IPS-15b (cell line): ENCODE measurements at regions not wholly inside any gene's neighbourhood (a gene's known extent, or its start where the extent isn't known, plus 50 kb on each side); places are given as distances from the start of the nearest gene placed in this dataset.

Experiments used
- H3K27me3 ChIP-seq: one replicate; pipeline ENCODE4 v1.6.1; 2013; ENCODE audit warnings: low read length; ENCODE audit not compliant: control insufficient read depth, insufficient read depth
- H3K36me3 ChIP-seq: one replicate; pipeline ENCODE4 v1.6.1; 2013; ENCODE audit warnings: low read length; ENCODE audit not compliant: control insufficient read depth, insufficient read depth
- H3K4me1 ChIP-seq: one replicate; pipeline ENCODE4 v1.6.1; 2013; ENCODE audit warnings: mild to moderate bottlenecking, low read length; ENCODE audit not compliant: control insufficient read depth, insufficient read depth
- H3K4me3 ChIP-seq: one replicate; pipeline ENCODE4 v1.5.1; 2013; ENCODE audit warnings: low read depth, low read length
- H3K9ac ChIP-seq: one replicate; pipeline ENCODE4 v1.6.1; 2013; ENCODE audit warnings: low read depth, mild to moderate bottlenecking, low read length
- H3K9me3 ChIP-seq: one replicate; pipeline ENCODE4 v1.6.1; 2013; ENCODE audit warnings: mild to moderate bottlenecking, low read length; ENCODE audit not compliant: control insufficient read depth, insufficient read depth

DNA sequence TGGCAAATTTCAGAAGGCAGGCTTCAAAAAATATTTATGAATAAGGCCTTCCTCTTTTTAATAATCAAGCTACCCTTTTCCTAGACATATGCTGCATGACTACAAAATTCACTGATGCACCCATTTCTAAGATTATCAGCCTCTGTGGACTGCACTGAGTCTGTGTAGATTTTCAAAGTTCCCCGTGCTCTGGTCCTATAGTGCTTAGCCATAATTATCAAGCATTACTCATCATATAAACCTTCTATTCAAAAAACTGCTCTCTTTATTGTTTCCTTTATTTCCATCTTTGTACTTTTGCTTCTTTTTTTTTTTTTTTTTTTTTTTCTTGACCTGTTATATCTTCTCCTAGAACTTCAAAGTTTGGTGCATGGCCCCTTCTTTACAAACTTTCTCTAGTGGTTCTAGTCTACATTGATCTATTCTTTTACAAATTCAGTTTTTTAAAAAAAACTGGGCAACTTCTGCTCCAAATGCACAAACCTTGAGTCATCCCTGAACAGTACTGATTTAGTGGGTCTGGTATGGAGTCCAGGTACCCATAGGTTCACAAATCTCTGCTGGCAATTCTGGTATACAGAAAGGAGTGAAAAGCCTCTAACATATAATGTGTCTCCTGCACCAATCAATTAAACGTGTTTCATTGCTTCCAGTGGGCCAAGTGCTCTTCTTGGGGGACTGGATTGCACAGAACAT lies 481.9 kb downstream of the NUP35 start:
- H3K9ac ChIP-seq = no peak overlapping the region
- no peaks in the 10 kb centered on the region for H3K9me3 ChIP-seq
- H3K27me3 ChIP-seq = no peaks in the 10 kb centered on the region
- no peaks in the 10 kb centered on the region for H3K36me3 ChIP-seq
- H3K4me1 ChIP-seq = peaks cover 10% of the 10 kb centered on the region
- H3K4me3 ChIP-seq = no peak overlapping the region

DNA sequence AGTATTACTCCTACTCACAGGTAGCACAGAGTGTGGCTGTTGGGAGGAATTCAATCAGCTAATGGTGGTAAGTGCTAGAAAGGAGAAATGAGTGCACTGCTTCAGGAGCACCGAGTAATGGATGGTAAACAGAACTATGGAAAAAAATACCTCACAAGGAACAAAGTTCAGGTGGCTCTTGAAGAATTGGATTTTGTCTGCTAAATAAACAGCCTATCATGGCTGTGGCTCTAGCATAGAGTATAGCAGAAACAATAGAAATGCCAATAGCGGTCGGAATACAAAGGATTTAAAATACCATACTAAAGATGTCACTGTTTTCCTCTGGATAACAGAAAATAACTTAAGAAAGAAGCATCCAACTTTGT lies 482.5 kb downstream of the NUP35 start:
- Histone ChIP-seq H3K36me3 (no peaks in the 10 kb centered on the region), H3K9me3 (no peaks in the 10 kb centered on the region), H3K4me1 (peaks cover 10% of the 10 kb centered on the region), H3K27me3 (no peaks in the 10 kb centered on the region), H3K9ac (no peak overlapping the region), H3K4me3 (no peak overlapping the region)

DNA sequence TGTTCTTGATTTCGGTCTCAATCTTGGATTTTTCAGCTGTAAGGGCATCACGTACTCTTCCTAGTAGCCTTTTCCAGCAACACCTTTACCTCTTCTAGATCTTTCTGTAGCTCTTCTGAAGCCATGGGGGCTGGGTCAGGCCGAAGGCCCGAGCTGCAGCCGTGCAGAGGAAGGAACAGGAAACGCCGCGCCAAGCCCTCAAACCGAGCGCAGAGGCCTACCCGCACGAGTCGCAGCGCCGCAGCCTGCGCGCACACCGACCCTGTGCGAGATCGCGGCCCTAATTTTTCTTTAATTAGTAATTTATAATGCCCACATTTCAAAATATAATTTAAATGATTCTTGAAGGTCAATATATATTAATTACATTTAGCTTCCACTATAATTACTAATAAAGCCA lies 483.8 kb downstream of the NUP35 start:
- H3K27me3 ChIP-seq = no peaks in the 10 kb centered on the region
- no peaks in the 10 kb centered on the region for H3K36me3 ChIP-seq

DNA sequence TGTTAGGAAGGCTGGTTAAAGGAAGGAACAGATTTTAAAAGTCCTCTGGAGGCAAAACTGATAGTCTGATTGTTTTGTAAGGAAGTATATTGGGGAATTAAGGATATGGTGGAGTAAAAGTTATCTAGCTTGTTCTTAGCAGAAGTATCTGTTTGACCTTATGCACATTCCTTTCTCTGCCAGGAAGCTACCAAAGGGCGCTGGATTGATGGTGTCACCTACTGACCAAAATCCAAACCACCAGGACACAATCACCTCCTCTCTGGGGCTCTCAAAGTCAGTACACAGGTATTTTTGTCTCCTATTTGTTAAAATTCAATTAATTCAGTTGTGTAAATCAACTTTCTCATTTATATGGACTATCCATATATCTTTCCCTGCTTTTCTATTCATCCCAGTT lies 484.5 kb downstream of the NUP35 start:
- Histone ChIP-seq H3K27me3 (no peaks in the 10 kb centered on the region), H3K9me3 (no peaks in the 10 kb centered on the region), H3K36me3 (no peaks in the 10 kb centered on the region), H3K4me1 (peaks cover 10% of the 10 kb centered on the region), H3K4me3 (no peak overlapping the region), H3K9ac (no peak overlapping the region)

More for the DNA sequence above, 483.8 kb downstream of the NUP35 start:
- Histone ChIP-seq H3K9me3 (no peaks in the 10 kb centered on the region), H3K4me1 (peaks cover 10% of the 10 kb centered on the region), H3K4me3 (no peak overlapping the region), H3K9ac (no peak overlapping the region)

DNA sequence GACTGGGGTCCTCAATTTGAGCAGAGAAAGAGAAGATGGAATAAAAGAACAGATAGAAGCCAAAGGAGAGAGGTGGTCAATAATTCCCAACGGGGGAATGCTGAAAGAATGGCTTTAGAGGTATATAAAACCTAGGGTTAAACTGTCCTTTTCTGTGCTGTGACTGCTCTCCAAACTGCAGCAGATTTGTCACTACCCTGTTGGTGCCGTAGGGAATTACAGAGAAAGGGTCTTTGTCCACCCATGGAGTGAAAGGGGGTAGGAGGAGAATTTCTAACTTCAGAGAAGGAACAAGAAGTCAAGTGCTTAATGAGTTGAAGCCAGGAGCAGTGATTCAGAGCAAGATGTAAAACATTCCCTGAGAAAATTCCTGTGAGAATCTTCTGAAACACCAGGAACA lies 486.5 kb downstream of the NUP35 start:
- Histone ChIP-seq H3K27me3 (no peaks in the 10 kb centered on the region), H3K4me3 (no peak overlapping the region), H3K9me3 (no peaks in the 10 kb centered on the region), H3K9ac (no peak overlapping the region), H3K36me3 (no peaks in the 10 kb centered on the region), H3K4me1 (peaks cover 5% of the 10 kb centered on the region)

DNA sequence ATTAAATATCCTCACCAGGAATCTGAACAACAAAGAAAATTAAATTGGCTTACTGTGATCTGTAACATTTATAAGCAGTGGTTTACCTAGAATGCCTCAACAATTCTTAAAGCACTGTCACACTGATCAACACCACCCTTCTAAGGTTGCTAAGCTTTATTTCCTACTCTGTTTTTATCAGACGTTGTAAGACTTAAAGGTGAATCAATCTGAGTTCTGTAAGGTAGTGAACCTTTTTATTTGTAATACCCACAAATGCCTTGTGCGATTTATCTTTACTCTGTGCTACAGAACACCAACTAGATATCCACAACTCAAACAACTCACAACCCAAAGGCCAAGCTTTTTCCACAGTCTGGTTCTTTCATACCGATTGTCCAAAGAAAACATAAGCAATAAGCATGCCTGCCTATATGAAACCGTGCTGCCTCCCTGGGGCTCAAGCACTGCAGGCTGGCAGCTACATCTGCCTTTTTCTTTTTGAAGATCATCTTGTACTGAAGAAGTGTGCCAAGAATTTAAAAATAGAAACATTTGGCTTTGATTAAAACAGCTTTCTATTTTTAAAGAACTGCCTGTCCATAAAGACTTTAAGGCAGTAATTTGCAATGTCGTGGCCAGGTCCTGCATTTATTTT lies 490.7 kb downstream of the NUP35 start:
- no peaks in the 10 kb centered on the region for H3K36me3 ChIP-seq
- no peak overlapping the region for H3K4me3 ChIP-seq
- no peaks in the 10 kb centered on the region for H3K27me3 ChIP-seq
- H3K4me1 ChIP-seq = peaks cover 5% of the 10 kb centered on the region
- H3K9ac ChIP-seq = no peak overlapping the region
- H3K9me3 ChIP-seq = no peaks in the 10 kb centered on the region

DNA sequence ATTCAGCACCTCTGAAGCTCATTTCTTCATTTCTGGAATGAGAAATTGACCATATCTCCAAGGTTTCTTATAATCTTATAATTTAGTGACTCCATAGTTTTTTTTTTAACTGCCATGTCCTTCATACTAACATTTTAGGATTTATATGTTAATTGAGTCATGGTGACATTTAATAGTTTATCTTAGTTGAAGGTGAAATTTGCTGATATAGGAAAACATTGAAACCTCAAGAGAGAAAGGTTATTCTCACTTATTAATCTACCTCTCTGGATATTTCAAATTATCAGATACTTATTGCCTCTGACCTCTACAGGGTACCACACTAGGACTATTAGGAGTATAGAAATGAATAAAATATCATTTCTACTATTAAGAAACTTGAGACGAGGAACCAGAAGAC lies 499.0 kb downstream of the NUP35 start:
- no peaks in the 10 kb centered on the region for H3K9me3 ChIP-seq
- H3K4me3 ChIP-seq = no peak overlapping the region
- H3K27me3 ChIP-seq = no peaks in the 10 kb centered on the region
- H3K9ac ChIP-seq = no peak overlapping the region
- no peaks in the 10 kb centered on the region for H3K36me3 ChIP-seq
- no peaks in the 10 kb centered on the region for H3K4me1 ChIP-seq

DNA sequence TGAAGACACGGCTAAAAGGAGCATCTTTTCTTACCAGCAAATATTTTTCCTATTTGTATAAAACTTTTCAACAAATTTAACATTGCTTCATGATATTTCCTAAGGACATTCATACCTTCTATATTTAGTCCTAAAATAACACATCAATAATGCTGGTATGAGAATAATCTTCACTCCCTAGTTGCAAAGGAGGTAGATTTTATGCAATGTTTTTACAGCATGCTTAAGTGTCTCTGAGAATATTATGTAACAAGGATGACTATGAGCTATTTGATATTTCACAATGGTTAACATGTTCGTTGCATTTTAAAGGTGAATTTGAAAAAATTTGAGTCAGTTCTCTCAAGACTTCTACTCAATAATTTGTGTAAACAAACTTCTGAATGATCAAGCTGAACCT lies 506.7 kb downstream of the NUP35 start:
- no peaks in the 10 kb centered on the region for H3K4me1 ChIP-seq
- no peaks in the 10 kb centered on the region for H3K27me3 ChIP-seq
- H3K36me3 ChIP-seq = no peaks in the 10 kb centered on the region
- H3K9ac ChIP-seq = no peak overlapping the region
- no peaks in the 10 kb centered on the region for H3K9me3 ChIP-seq
- H3K4me3 ChIP-seq = no peak overlapping the region

DNA sequence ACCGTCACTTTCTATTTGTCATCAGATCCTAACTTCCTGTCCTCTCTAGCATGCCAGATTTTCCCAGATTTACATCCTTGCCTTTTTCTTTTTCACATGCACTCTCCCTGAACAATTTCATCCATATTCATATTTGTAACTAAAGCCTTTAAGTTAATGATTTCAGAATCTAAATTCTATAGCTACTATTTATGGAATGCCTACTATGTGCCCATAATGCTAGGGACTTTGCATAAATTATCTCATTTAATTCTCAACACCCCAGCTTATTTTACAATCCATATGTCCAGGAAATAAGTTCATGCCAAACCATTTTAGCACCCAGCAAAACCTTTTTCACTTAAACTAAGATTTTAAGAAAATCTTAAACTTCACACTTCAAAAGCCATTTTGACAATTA lies 531.9 kb downstream of the NUP35 start:
- H3K36me3 ChIP-seq = no peaks in the 10 kb centered on the region
- H3K27me3 ChIP-seq = no peaks in the 10 kb centered on the region
- H3K4me1 ChIP-seq = no peaks in the 10 kb centered on the region
- no peaks in the 10 kb centered on the region for H3K9me3 ChIP-seq
- no peak overlapping the region for H3K4me3 ChIP-seq
- H3K9ac ChIP-seq = no peak overlapping the region

DNA sequence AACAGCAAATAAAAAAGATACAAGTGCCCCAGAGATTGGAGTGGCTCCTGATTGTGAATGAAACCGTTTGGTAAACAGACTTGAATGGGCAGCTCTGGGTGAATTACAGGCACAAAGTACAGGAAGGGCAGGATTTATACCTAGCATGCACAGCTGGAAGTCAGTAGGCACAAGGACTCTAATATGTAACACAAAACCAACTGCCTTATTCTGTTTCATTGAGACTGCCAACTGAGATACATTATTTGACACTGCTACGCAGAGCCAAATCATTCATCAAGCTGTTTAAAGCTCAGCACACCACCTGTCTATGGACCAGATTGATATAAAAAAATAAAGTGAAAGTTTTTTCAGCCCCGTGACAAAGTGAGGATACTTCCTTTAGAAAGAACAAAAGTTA lies 541.2 kb downstream of the NUP35 start:
- Histone ChIP-seq H3K36me3 (no peaks in the 10 kb centered on the region), H3K9ac (no peak overlapping the region), H3K4me3 (no peak overlapping the region), H3K4me1 (peaks cover 6% of the 10 kb centered on the region), H3K9me3 (no peaks in the 10 kb centered on the region), H3K27me3 (no peaks in the 10 kb centered on the region)

DNA sequence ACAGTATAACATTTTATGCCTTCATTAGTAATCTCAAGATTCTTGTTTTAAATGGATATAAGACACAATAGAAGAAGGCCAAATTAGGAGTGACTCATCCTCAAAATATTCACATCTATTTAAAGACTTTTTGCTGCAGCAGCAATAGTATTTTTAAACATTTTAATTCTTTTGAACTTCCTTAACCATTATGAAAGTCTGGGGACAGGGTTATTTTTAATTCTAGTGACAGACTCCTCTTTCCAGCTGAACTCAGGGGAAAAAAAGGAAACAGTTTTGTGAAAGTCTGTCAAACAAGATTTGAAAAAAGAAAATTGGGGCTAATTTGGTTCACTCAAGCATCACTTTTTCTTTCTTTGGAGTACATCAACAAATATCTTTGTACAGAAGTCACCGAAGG lies 541.8 kb downstream of the NUP35 start:
- Histone ChIP-seq H3K9ac (no peak overlapping the region), H3K36me3 (no peaks in the 10 kb centered on the region), H3K9me3 (no peaks in the 10 kb centered on the region), H3K27me3 (no peaks in the 10 kb centered on the region), H3K4me3 (no peak overlapping the region), H3K4me1 (peaks cover 6% of the 10 kb centered on the region)

DNA sequence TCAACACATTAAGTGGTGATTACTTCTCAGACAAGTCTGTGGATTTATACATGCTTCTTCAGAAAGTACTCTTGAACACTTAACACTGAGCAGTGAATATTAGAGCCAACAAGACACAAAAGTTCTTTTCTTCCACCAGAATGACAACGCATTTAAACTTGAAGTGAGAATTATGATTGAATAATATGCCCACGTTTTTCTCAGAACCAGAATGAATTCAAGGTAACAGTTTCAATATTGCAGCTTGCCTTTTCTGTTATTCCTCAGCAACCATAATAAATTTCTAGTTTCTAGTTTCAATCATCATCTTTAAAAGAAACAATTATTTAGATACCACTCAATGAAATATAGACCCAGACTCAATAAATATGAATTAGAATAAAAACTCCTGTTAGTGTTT lies 547.0 kb downstream of the NUP35 start:
- Histone ChIP-seq H3K9ac (no peak overlapping the region), H3K27me3 (peaks cover 6% of the 10 kb centered on the region), H3K36me3 (no peaks in the 10 kb centered on the region), H3K9me3 (no peaks in the 10 kb centered on the region), H3K4me1 (no peaks in the 10 kb centered on the region), H3K4me3 (no peak overlapping the region)
